NOMO-1 treated with dmso at 0.1 percent for 144 hours (cell line): ENCODE measurements at regions not wholly inside any gene's neighbourhood (a gene's known extent, or its start where the extent isn't known, plus 50 kb on each side); places are given as distances from the start of the nearest gene placed in this dataset.

Experiments
- DNase-seq: peaks from one replicate; lab custom pipeline; 2025; ENCODE audit not compliant: unreplicated experiment; lab: John Stamatoyannopoulos, UW

GRCh38 chr12:94717656-94718055 lies 67.3 kb upstream of the TMCC3 start:
- DNase-seq: no peak

- no peak for DNase-seq
Measured at GRCh38 chr12:94717108-94717507, 66.8 kb upstream of the TMCC3 start.

- DNase-seq: no peak
Measured at GRCh38 chr12:94716339-94716738, 66.0 kb upstream of the TMCC3 start.

GRCh38 chr12:94714378-94715114 lies 64.2 kb upstream of the TMCC3 start:
- no peak for DNase-seq

GRCh38 chr12:94712815-94713515 lies 62.6 kb upstream of the TMCC3 start:
- no peak for DNase-seq

- no peak for DNase-seq
Measured at GRCh38 chr12:94710933-94711332, 60.6 kb upstream of the TMCC3 start.

- no peak for DNase-seq
Measured at GRCh38 chr12:94707892-94708291, 57.5 kb upstream of the TMCC3 start.

GRCh38 chr12:94707036-94707435 lies 56.7 kb upstream of the TMCC3 start:
- DNase-seq: no peak

GRCh38 chr12:94706250-94706661 lies 55.9 kb upstream of the TMCC3 start:
- no peak for DNase-seq

- DNase-seq: no peak
Measured at GRCh38 chr12:94705676-94706075, 55.3 kb upstream of the TMCC3 start.

GRCh38 chr12:94704452-94705306 lies 54.3 kb upstream of the TMCC3 start:
- DNase-seq: no peak

- DNase-seq: no peak
Measured at GRCh38 chr12:94702696-94703095, 52.3 kb upstream of the TMCC3 start.

- DNase-seq: no peak
Measured at GRCh38 chr12:94701711-94702110, 51.4 kb upstream of the TMCC3 start.

- DNase-seq: no peak
Measured at GRCh38 chr12:94700662-94701061, 50.3 kb upstream of the TMCC3 start.
